Colonic mucosa (tissue), 4 donors: ENCODE measurements at regions not wholly inside any gene's neighbourhood (a gene's known extent, or its start where the extent isn't known, plus 50 kb on each side); places are given as distances from the start of the nearest gene placed in this dataset.

Experiments
- DNase-seq: peaks from one replicate; pipeline ENCODE4 v3.0.0-alpha.2; 2020
- H3K27ac ChIP-seq: fragments of 200-600 bp; one replicate; pipeline ENCODE4 v1.8.0; 2021
- H3K27me3 ChIP-seq: fragments of 200-600 bp; one replicate; pipeline ENCODE4 v1.8.0; 2021
- H3K36me3 ChIP-seq: fragments of 200-600 bp; one replicate; pipeline ENCODE4 v1.8.0; 2021
- H3K4me1 ChIP-seq: fragments of 200-600 bp; one replicate; pipeline ENCODE4 v1.8.0; 2021; ENCODE audit warnings: mild to moderate bottlenecking
- H3K4me3 ChIP-seq: fragments of 200-600 bp; one replicate; pipeline ENCODE4 v1.8.0; 2021
- H3K9ac ChIP-seq, 2 donors: one replicate each; pipeline ENCODE4 v1.7.0; 2013; ENCODE audit warnings: control low read depth in 2 of 2, low read depth in 2 of 2, low read length in 2 of 2
- H3K9me3 ChIP-seq: fragments of 200-600 bp; one replicate; pipeline ENCODE4 v1.8.0; 2021
- intact Hi-C: fragments of 100-400 bp; cut with DNase I; formaldehyde crosslinking; loops from one replicate; pipeline ENCODE4 v1.14.1; 2022
- TF ChIP-seq, protein P1 (sequence below): fragments of 200-600 bp; IDR thresholded peaks from one replicate; pipeline ENCODE4 v1.8.0; 2022; ENCODE audit warnings: antibody characterized with exemption, mild to moderate bottlenecking
- donor health status: healthy.
- donor health status: DM: no; HTN: no; CAD: no.
- donor health status: DM: no; HTN: no; CAD: no.

DNA sequence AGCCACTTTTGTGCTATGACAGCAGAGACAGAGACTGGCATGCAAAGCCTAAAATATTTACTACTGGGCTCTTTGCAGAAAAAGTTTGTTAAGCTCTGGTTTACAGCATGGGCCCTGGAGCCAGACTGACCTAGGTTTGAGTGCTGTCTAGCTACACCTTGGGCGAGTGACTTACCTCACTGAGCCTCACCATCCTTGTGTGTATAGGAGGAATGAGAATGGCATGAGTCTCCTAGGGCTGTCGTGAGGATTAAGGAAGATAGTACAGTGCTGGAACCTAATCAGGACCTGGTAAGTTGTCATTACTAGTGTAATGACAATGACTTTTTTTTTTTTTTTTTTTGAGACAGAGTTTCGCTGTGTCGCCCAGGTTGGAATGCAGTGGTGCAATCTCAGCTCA is 65.2 kb downstream of the MSX2 start:
- intact Hi-C loops: no loop called here

GRCh38 chr5:174785120-174785680 is 60.8 kb downstream of the MSX2 start:
- no peaks in the 10 kb centered on the region for H3K27me3 ChIP-seq
- intact Hi-C loops: no loop called here

More for the DNA sequence above, 65.2 kb downstream of the MSX2 start:
- no peak overlapping the region for H3K4me3 ChIP-seq
- no peaks in the 10 kb centered on the region for H3K4me1 ChIP-seq
- TF ChIP-seq, protein P1, sequence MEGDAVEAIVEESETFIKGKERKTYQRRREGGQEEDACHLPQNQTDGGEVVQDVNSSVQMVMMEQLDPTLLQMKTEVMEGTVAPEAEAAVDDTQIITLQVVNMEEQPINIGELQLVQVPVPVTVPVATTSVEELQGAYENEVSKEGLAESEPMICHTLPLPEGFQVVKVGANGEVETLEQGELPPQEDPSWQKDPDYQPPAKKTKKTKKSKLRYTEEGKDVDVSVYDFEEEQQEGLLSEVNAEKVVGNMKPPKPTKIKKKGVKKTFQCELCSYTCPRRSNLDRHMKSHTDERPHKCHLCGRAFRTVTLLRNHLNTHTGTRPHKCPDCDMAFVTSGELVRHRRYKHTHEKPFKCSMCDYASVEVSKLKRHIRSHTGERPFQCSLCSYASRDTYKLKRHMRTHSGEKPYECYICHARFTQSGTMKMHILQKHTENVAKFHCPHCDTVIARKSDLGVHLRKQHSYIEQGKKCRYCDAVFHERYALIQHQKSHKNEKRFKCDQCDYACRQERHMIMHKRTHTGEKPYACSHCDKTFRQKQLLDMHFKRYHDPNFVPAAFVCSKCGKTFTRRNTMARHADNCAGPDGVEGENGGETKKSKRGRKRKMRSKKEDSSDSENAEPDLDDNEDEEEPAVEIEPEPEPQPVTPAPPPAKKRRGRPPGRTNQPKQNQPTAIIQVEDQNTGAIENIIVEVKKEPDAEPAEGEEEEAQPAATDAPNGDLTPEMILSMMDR: no peak
- no peak overlapping the region for H3K27ac ChIP-seq
- H3K36me3 ChIP-seq: no peaks in the 10 kb centered on the region
- no peak overlapping the region for H3K9ac ChIP-seq
- H3K27me3 ChIP-seq: no peaks in the 10 kb centered on the region
- H3K9me3 ChIP-seq: no peaks in the 10 kb centered on the region
- no peak for DNase-seq

More at GRCh38 chr5:174785120-174785680, 60.8 kb downstream of the MSX2 start:
- Histone ChIP-seq H3K9ac (no peak overlapping the region), H3K36me3 (no peaks in the 10 kb centered on the region), H3K27ac (no peak overlapping the region), H3K9me3 (no peaks in the 10 kb centered on the region), H3K4me3 (no peak overlapping the region), H3K4me1 (no peaks in the 10 kb centered on the region)
- DNase-seq: no peak
- TF ChIP-seq, protein P1: no peak
